Body of pancreas (tissue), 4 donors: ENCODE measurements at regions not wholly inside any gene's neighbourhood (a gene's known extent, or its start where the extent isn't known, plus 50 kb on each side); places are given as distances from the start of the nearest gene placed in this dataset.

Source experiments
- ATAC-seq: fragments of 150-250 bp; one replicate; pipeline ENCODE4 v1.9.1; 2016
- DNase-seq, 4 donors: peaks; one replicate each; pipeline ENCODE4 v3.0.0-alpha.2; 2019
- H3K27ac ChIP-seq, 4 donors: fragments of 200-600 bp; sonication (generic); 1 replicate in 3 of 4; 2 replicates in 1 of 4; pipeline versions ENCODE4 v1.5.1 to v1.6.1; 2016 to 2019; ENCODE audit warnings: mild to moderate bottlenecking in 1 of 4, mixed read lengths in 1 of 4, moderate library complexity in 1 of 4
- H3K27me3 ChIP-seq, 2 donors: fragments of 200-600 bp; sonication (generic); one replicate each; pipeline ENCODE4 v1.6.0; 2016; ENCODE audit warnings: mild to moderate bottlenecking in 1 of 2
- H3K36me3 ChIP-seq, 2 donors: fragments of 200-600 bp; sonication (generic); replicated peaks in 1 of 2; 2 replicates each; pipeline ENCODE4 v1.5.1; 2016; ENCODE audit warnings: low read depth in 2 of 2; ENCODE audit not compliant: insufficient read depth in 1 of 2
- H3K4me1 ChIP-seq: fragments of 200-600 bp; sonication (generic); one replicate; pipeline ENCODE4 v1.6.0; 2016
- H3K4me3 ChIP-seq, 2 donors: fragments of 200-600 bp; sonication (generic); 1 replicate in 1 of 2; 2 replicates in 1 of 2; pipeline ENCODE4 v1.5.1; 2016 to 2019
- H3K9me3 ChIP-seq, 3 donors: fragments of 200-600 bp; sonication (generic); 1 replicate in 2 of 3; 2 replicates in 1 of 3; pipeline ENCODE4 v1.5.1; 2016
- CTCF ChIP-seq, 7 experiments: fragments of 450-650 bp in 4 of 7; fragments of 200-600 bp in 3 of 7; sonication (generic) in 3 of 7; IDR thresholded peaks; one replicate each; pipeline ENCODE4 v1.5.1; 2016 to 2019; ENCODE audit warnings: antibody characterized with exemption in 7 of 7
- POLR2A ChIP-seq, 3 donors: fragments of 450-650 bp; IDR thresholded peaks; one replicate each; pipeline ENCODE4 v1.6.1; 2016; ENCODE audit warnings: antibody characterized with exemption in 3 of 3, mild to moderate bottlenecking in 2 of 3
- WGBS, 2 donors: methylation state at CpG; one replicate each; pipeline ENCODE4 v1.1.5; 2017; 5-methylcytosine and 5-hydroxymethylcytosine counted together
- intact Hi-C: fragments of 100-400 bp; cut with DNase I; formaldehyde crosslinking; loops from one replicate; pipeline ENCODE4 v1.15.1; 2023

- whole genome bisulfite sequencing, 2 donors: 19 to 27% methylated on average over 2 of the region's 2 CpGs
- DNase-seq (no peak), ATAC-seq (no peak)
- Histone ChIP-seq H3K4me1 (no peaks in the 10 kb centered on the region), H3K9me3 (no peaks in the 10 kb centered on the region), H3K36me3 (no peaks in the 10 kb centered on the region), H3K27ac (no peak overlapping the region), H3K27me3 (no peaks in the 10 kb centered on the region), H3K4me3 (no peak overlapping the region)
- intact Hi-C loops: no loop called here
- TF ChIP-seq POLR2A (IDR thresholded peaks at IDR 0.05) (no peak), CTCF (IDR thresholded peaks at IDR 0.05) (no peak)
These were observed 746.0 kb upstream of the POT1 start for GRCh38 chr7:125675640-125676039.

GRCh38 chr7:125675169-125675568 lies 745.5 kb upstream of the POT1 start:
- no peaks in the 10 kb centered on the region for H3K27me3 ChIP-seq
- DNase-seq (no peak), ATAC-seq (no peak)
- TF ChIP-seq POLR2A (IDR thresholded peaks at IDR 0.05): no peak
- TF ChIP-seq CTCF (IDR thresholded peaks at IDR 0.05): no peak
- H3K36me3 ChIP-seq: no peaks in the 10 kb centered on the region
- no peak overlapping the region for H3K4me3 ChIP-seq
- WGBS, 2 donors: 85 to 93% methylated on average over 4 of the region's 4 CpGs
- intact Hi-C loops: no loop called here
- H3K9me3 ChIP-seq: no peaks in the 10 kb centered on the region
- H3K27ac ChIP-seq: no peak overlapping the region
- no peaks in the 10 kb centered on the region for H3K4me1 ChIP-seq

GRCh38 chr7:125670926-125671572 lies 741.4 kb upstream of the POT1 start:
- H3K9me3 ChIP-seq: no peaks in the 10 kb centered on the region
- intact Hi-C loops: no loop called here
- no peaks in the 10 kb centered on the region for H3K27me3 ChIP-seq
- no peaks in the 10 kb centered on the region for H3K4me1 ChIP-seq
- DNase-seq (no peak), ATAC-seq (no peak)
- WGBS, 2 donors: 39 to 64% methylated on average over 1 of the region's 1 CpG
- no peaks in the 10 kb centered on the region for H3K36me3 ChIP-seq
- H3K4me3 ChIP-seq: no peak overlapping the region
- TF ChIP-seq CTCF (IDR thresholded peaks at IDR 0.05): peak; percentile 34 to 64 (median 56)
- no peak for TF ChIP-seq POLR2A (IDR thresholded peaks at IDR 0.05)
- no peak overlapping the region for H3K27ac ChIP-seq

- peaks cover 9% of the 10 kb centered on the region for H3K4me1 ChIP-seq
- H3K4me3 ChIP-seq: no peak overlapping the region
- DNase-seq (no peak), ATAC-seq (no peak)
- no peaks in the 10 kb centered on the region for H3K36me3 ChIP-seq
- TF ChIP-seq POLR2A (IDR thresholded peaks at IDR 0.05) (no peak), CTCF (IDR thresholded peaks at IDR 0.05) (no peak)
- H3K9me3 ChIP-seq: no peaks in the 10 kb centered on the region
- 74 to 83% methylated on average over 4 of the region's 4 CpGs for WGBS, 2 donors
- intact Hi-C loops: no loop called here
- H3K27ac ChIP-seq: no peak overlapping the region
- H3K27me3 ChIP-seq: no peaks in the 10 kb centered on the region
These were observed 738.8 kb upstream of the POT1 start for GRCh38 chr7:125668321-125668993.

- ATAC-seq (no peak), DNase-seq (no peak)
- intact Hi-C loops: no loop called here
- no peaks in the 10 kb centered on the region for H3K27me3 ChIP-seq
- H3K36me3 ChIP-seq: no peaks in the 10 kb centered on the region
- H3K4me1 ChIP-seq: peaks cover 23% of the 10 kb centered on the region
- H3K27ac ChIP-seq: no peak overlapping the region
- TF ChIP-seq POLR2A (IDR thresholded peaks at IDR 0.05) (no peak), CTCF (IDR thresholded peaks at IDR 0.05) (no peak)
- 85 to 95% methylated on average over 1 of the region's 1 CpG for WGBS, 2 donors
- no peaks in the 10 kb centered on the region for H3K9me3 ChIP-seq
- no peak overlapping the region for H3K4me3 ChIP-seq
These were observed 735.0 kb upstream of the POT1 start for GRCh38 chr7:125664625-125665024.
